Esophagus squamous epithelium (tissue), 4 donors: ENCODE measurements at regions not wholly inside any gene's neighbourhood (a gene's known extent, or its start where the extent isn't known, plus 50 kb on each side); places are given as distances from the start of the nearest gene placed in this dataset.

Experiments used
- CTCF ChIP-seq, 6 experiments: fragments of 450-650 bp in 4 of 6; fragments of 200-600 bp in 2 of 6; sonication (generic) in 2 of 6; IDR thresholded peaks; one replicate each; pipeline ENCODE4 v1.5.1; 2016 to 2019; ENCODE audit warnings: antibody characterized with exemption in 6 of 6, mild to moderate bottlenecking in 4 of 6, moderate library complexity in 4 of 6
- POLR2A ChIP-seq, 4 donors: fragments of 450-650 bp; IDR thresholded peaks; one replicate each; pipeline ENCODE4 v1.6.1; 2017; ENCODE audit warnings: antibody characterized with exemption in 4 of 4, mild to moderate bottlenecking in 4 of 4, moderate library complexity in 3 of 4

GRCh38 chr9:607417-607816, 234.1 kb upstream of the DMRT1 start:
- TF ChIP-seq CTCF (IDR thresholded peaks at IDR 0.05) (no peak), POLR2A (IDR thresholded peaks at IDR 0.05) (no peak)
